Astrocyte of the spinal cord (primary cell): ENCODE measurements at regions not wholly inside any gene's neighbourhood (a gene's known extent, or its start where the extent isn't known, plus 50 kb on each side); places are given as distances from the start of the nearest gene placed in this dataset.
"Not testable (repeated sequence)": the region's sequence is repeated elsewhere in the genome, so short reads cannot be mapped to it uniquely, and the experiment has no call there.

Source experiments
- DNase-seq: peaks from one replicate; pipeline ENCODE4 v3.0.0; 2011; ENCODE audit warnings: low read depth, low spot score
- H3K4me3 ChIP-seq: 2 replicates; pipeline ENCODE4 v1.5.1; 2011; ENCODE audit warnings: low read depth, mild to moderate bottlenecking, low read length, moderate library complexity
- in situ Hi-C: cut with HindIII; loops from 2 replicates; pipeline ENCODE4 v1.10.0; 2017; ENCODE audit warnings: low sequenced_read_pairs
- TF ChIP-seq, protein P1 (sequence below): IDR thresholded peaks from 2 replicates; pipeline ENCODE4 v1.5.1; 2012; ENCODE audit warnings: low read depth, mild to moderate bottlenecking, low read length, inconsistent platforms

DNA sequence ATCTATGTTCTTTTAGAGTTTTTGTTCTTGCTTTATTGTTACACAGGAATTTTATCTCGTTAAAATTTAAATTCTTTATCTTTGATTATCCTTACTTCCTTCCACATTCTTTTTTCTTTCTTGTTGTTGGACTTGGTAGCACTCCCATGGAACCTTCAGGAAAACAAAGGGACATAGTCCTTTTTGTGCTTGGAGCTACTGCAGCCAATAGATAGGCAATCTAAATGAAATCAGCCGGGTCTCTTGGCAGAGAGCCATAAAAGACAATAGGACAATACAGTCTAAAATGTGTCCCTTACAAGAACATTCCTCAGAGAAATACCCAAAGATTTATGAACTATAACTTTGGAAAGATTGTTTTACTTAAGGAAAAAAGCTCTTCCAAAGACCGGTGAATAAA lies 548.1 kb upstream of the C9orf72 start:
- TF ChIP-seq, protein P1, sequence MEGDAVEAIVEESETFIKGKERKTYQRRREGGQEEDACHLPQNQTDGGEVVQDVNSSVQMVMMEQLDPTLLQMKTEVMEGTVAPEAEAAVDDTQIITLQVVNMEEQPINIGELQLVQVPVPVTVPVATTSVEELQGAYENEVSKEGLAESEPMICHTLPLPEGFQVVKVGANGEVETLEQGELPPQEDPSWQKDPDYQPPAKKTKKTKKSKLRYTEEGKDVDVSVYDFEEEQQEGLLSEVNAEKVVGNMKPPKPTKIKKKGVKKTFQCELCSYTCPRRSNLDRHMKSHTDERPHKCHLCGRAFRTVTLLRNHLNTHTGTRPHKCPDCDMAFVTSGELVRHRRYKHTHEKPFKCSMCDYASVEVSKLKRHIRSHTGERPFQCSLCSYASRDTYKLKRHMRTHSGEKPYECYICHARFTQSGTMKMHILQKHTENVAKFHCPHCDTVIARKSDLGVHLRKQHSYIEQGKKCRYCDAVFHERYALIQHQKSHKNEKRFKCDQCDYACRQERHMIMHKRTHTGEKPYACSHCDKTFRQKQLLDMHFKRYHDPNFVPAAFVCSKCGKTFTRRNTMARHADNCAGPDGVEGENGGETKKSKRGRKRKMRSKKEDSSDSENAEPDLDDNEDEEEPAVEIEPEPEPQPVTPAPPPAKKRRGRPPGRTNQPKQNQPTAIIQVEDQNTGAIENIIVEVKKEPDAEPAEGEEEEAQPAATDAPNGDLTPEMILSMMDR = no peak
- DNase-seq = no peak
- H3K4me3 ChIP-seq = no peak overlapping the region
- in situ Hi-C loops = no loop called here

DNA sequence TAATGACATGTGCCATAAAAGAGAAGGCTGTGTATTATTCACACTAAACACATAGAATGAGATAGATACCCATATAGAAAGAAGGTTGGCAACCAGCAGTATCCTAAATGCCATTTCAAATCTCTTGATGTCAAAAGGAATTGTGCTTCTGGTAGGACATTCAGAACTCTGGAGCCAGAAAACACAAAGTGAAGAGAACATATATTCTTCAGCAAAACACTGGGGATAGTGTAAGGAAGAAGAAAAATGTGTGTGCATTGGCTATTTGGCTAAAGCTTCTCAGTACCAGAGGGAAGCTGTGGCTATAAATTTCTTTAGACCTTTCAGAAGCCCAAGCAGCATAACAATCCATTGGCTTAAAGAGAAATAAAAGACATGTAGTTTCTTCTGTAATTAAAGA lies 551.6 kb upstream of the C9orf72 start:
- in situ Hi-C loops = no loop called here

DNA sequence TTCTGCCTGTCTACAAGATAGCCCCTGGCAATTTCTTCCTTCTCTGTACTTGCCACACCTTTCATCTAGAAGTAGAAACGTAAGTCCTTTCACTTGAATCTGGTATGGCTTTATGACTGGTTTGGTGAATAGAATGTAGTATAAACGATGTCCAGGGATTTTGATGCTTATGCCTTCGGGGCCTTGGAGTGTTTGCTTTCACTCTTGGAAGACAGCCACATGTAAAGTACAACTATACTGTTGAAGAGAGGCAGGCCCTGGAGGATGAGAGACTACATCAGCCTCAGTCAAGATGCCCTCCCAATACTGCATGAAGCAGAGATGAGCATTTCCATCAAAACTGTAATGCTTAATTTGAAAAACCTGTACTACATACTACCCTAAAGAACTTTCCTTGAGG lies 553.8 kb upstream of the C9orf72 start:
- in situ Hi-C loops = no loop called here
- DNase-seq = no peak
- H3K4me3 ChIP-seq = no peak overlapping the region
- TF ChIP-seq, protein P1 = no peak

More for the DNA sequence above, 551.6 kb upstream of the C9orf72 start:
- no peak for DNase-seq
- H3K4me3 ChIP-seq = no peak overlapping the region
- TF ChIP-seq, protein P1 = no peak

DNA sequence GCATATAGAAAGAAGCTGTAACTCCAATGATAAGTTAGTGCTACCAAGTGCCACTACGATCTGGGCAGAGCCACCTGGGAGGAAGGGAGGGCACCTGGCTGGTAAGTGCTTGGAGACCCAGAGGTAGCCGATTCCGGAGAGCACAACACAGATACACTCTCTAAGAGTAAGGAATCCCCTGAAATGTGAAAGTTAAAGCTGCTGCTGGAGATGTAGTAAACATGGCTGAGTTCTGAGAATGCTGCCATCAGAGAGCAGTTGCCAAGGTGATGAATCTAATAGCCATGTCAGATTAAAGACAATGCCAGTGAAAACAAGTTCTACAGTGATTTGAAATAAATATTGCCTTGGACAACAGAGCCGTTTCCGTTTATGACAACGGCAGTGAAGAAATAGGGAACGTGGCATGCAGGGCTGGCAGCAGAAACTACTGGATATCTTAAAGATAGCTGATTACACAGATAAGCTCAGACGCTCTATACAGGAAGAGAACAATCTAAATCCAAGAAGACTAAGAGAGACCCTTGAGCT lies 561.2 kb upstream of the C9orf72 start:
- TF ChIP-seq, protein P1 = no peak
- in situ Hi-C loops = no loop called here
- no peak overlapping the region for H3K4me3 ChIP-seq
- DNase-seq = no peak

DNA sequence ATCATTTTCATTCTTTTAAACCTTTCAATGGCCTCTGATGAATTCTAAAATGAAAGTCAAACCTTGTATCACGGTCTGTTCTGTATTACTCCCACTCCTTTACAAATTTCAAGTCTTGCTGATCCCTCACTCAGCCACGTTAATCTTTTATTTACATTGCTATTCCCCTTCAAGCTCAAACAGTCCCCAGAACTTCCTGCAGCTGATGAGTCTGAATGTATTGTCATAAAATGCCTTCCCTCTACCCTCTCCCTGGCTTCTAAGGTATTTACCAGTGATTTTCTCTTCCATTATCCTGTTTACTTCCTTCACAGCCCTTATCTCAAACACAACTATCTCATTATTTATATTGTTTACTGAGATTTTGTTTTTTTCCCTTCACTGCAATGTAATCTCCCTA lies 562.3 kb upstream of the C9orf72 start:
- TF ChIP-seq, protein P1 = no peak
- in situ Hi-C loops = no loop called here
- H3K4me3 ChIP-seq = no peak overlapping the region
- no peak for DNase-seq

DNA sequence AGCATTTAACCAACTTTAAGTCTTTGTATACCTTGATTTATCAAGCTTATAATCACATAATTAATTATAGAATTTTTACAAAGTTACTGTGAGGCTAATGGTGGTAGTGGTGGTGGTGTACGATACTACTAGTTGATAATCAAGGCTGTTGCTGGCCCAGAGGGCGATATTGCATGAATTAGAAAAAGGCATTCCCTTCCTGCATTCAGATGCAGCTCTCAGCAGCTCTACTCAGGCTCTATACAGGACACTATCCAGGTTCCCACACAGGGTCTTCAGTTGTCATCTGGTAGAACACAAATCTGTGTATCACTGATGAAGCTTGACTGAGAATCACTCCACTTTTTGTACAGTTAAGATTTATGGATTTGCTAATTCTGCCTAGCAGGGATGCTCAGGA lies 562.8 kb upstream of the C9orf72 start:
- no peak overlapping the region for H3K4me3 ChIP-seq
- no peak for DNase-seq
- in situ Hi-C loops = no loop called here
- TF ChIP-seq, protein P1 = no peak

DNA sequence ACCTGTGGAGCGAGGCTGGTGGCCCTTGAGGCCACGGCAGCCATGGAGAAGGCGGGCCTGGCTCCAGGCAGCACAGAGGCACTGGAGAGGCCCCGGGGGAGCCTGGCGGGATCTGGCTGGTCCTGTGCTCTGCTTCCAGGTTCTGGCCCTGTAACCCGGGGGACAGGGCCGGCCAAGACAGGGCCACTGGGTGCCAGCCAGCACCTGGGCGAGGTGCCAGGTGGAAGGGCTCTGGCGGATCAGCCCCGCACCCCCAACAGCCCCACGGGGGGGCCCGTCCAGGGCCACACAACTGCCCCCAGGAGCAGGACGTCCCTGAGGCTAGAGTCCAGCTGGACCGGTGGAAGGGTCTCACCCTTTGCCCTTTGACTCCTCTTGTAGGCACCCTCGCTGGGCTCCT lies 574.1 kb upstream of the C9orf72 start:
- H3K4me3 ChIP-seq, in situ Hi-C loops, DNase-seq: not testable (repeated sequence)

DNA sequence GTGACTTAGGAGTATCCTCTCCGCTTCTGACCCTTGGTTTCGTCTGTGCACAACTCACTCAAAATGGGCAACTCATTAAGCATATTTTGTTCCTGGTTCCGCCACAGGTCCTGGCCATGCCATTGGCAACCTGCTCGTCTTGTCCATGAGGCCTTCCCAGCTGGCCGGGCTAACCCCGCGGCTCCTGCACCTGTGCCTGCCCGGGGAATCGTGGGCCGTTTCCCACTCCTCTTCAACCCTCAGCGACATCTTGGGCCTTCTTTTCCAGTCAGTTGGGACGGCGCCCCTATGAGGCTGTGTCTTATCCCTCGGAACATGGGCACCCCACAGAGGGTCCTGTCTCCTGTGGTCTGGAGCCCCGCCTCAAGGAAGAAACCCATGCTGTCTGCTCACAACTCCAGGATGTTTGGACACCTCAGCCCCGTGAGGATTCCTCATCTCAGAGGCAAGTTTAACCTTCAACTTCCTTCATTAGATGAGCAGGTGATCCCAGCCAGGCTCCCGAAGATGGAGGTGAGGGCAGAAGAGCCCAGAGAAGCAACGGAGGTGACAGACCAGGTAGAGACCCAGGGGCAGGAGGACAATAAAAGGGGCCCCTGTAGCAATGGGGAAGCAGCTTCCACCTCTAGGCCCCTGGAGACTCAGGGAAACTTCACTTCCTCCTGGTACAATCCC lies 574.8 kb upstream of the C9orf72 start:
- DNase-seq, in situ Hi-C loops, H3K4me3 ChIP-seq: not testable (repeated sequence)

DNA sequence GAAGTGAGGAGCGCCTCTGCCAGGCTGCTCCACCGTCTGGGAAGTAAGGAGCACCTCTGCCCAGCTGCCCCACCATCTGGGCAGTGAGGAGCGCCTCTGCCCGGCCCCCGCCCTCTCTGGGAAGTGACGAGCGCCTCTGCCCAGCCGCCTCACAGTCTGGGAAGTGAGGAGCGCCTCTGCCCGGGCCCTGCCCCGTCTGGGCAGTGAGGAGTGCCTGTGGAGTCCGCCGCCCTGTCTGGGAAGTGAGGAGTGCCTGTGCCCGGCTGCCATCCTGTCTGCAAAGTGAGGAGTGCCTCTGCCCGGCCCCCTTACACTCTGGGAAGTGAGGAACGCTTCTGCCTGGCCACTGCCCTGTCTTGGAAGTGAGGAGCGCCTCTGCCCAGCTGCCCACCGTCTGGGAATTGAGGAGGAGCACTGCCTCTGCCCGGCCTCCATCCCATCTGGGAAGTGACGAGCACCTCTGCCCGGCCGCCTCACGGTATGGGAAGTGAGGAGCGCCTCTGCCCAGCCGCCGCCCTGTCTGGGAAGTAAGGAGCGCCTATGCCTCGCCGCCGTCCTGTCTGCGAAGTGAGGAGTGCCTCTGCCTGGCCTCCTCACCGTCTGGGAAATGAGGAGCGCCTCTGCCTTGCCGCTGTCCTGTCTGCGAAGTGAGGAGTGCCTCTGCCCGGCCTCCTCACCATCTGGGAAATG lies 576.2 kb upstream of the C9orf72 start:
- DNase-seq = not testable (repeated sequence)

More for the DNA sequence above, 576.2 kb upstream of the C9orf72 start:
- in situ Hi-C loops, H3K4me3 ChIP-seq: not testable (repeated sequence)
